ENCODE measurements at regions not wholly inside any gene's neighbourhood (a gene's known extent, or its start where the extent isn't known, plus 50 kb on each side); places are given as distances from the start of the nearest gene placed in this dataset.

GRCh38 chr17:13884347-13884746 is 185.0 kb upstream of the COX10 start:
- no peak overlapping the region for H3K4me2 ChIP-seq (ENCODE audit: low read length)
- H3K9ac ChIP-seq (ENCODE audit: low read length), result no peak overlapping the region
- no peak overlapping the region for H3K27ac ChIP-seq (ENCODE audit: low read depth, low read length)
- H2BK120ac ChIP-seq (ENCODE audit: insufficient read depth, low read length, poor library complexity), result no peak overlapping the region
- H3K4me1 ChIP-seq (ENCODE audit: control insufficient read depth in 1 of 2, insufficient read depth in 2 of 2, low read length in 2 of 2), result no peaks in the 10 kb centered on the region
- H3K79me2 ChIP-seq (ENCODE audit: control insufficient read depth, insufficient read depth, low read length, poor library complexity), result no peaks in the 10 kb centered on the region
- no peak overlapping the region for H4K12ac ChIP-seq (ENCODE audit: low read depth, low read length)
- no peaks in the 10 kb centered on the region for H3K79me1 ChIP-seq (ENCODE audit: low read length)
- WGBS (ENCODE audit: extremely low coverage, insufficient coverage, insufficient read length), result no CpG with 5 or more reads among the region's 2 CpGs
- H3K18ac ChIP-seq (ENCODE audit: low read length), result no peak overlapping the region
- no peak overlapping the region for H2BK5ac ChIP-seq (ENCODE audit: low read depth, low read length, poor library complexity)
- no peaks in the 10 kb centered on the region for H3K36me3 ChIP-seq (ENCODE audit: control insufficient read depth in 1 of 2, insufficient read depth in 2 of 2, low read length in 2 of 2)
- H4K8ac ChIP-seq (ENCODE audit: low read depth, low read length), result no peak overlapping the region
- no peak overlapping the region for H3K23ac ChIP-seq (ENCODE audit: low read length)
- H3K4me3 ChIP-seq (ENCODE audit: low read depth, low read length), result no peak overlapping the region
- no peak overlapping the region for H2AFZ ChIP-seq (ENCODE audit: insufficient read depth, low read length, poor library complexity)
- H3K27me3 ChIP-seq (ENCODE audit: insufficient read depth, low read length), result no peaks in the 10 kb centered on the region
- no peaks in the 10 kb centered on the region for H3K9me3 ChIP-seq (ENCODE audit: insufficient read depth, low read depth, low read length)
- DNase-seq, result no peak
- H2AK5ac ChIP-seq (ENCODE audit: low read length), result no peak overlapping the region
- H2BK12ac ChIP-seq (ENCODE audit: low read length), result no peak overlapping the region
- no peak overlapping the region for H4K91ac ChIP-seq (ENCODE audit: low read depth, low read length)
- no peak overlapping the region for H3K4ac ChIP-seq (ENCODE audit: low read depth, low read length)
- no peak overlapping the region for H3K14ac ChIP-seq (ENCODE audit: low read length)

GRCh38 chr17:13885550-13885949 is 183.8 kb upstream of the COX10 start:
- no peak overlapping the region for H4K12ac ChIP-seq (ENCODE audit: low read depth, low read length)
- H3K79me2 ChIP-seq (ENCODE audit: control insufficient read depth, insufficient read depth, low read length, poor library complexity), result no peaks in the 10 kb centered on the region
- H4K8ac ChIP-seq (ENCODE audit: low read depth, low read length), result no peak overlapping the region
- H2BK5ac ChIP-seq (ENCODE audit: low read depth, low read length, poor library complexity), result no peak overlapping the region
- H3K9me3 ChIP-seq (ENCODE audit: insufficient read depth, low read depth, low read length), result no peaks in the 10 kb centered on the region
- no peak overlapping the region for H3K4me2 ChIP-seq (ENCODE audit: low read length)
- no peaks in the 10 kb centered on the region for H3K4me1 ChIP-seq (ENCODE audit: control insufficient read depth in 1 of 2, insufficient read depth in 2 of 2, low read length in 2 of 2)
- no peaks in the 10 kb centered on the region for H3K79me1 ChIP-seq (ENCODE audit: low read length)
- no CpG with 5 or more reads among the region's 2 CpGs for WGBS (ENCODE audit: extremely low coverage, insufficient coverage, insufficient read length)
- no peak overlapping the region for H4K91ac ChIP-seq (ENCODE audit: low read depth, low read length)
- peak overlapping the region; percentile 51 for H3K4me3 ChIP-seq (ENCODE audit: low read depth, low read length)
- no peak overlapping the region for H3K23ac ChIP-seq (ENCODE audit: low read length)
- H2AK5ac ChIP-seq (ENCODE audit: low read length), result no peak overlapping the region
- no peak overlapping the region for H2AFZ ChIP-seq (ENCODE audit: insufficient read depth, low read length, poor library complexity)
- H3K14ac ChIP-seq (ENCODE audit: low read length), result no peak overlapping the region
- H3K27me3 ChIP-seq (ENCODE audit: insufficient read depth, low read length), result no peaks in the 10 kb centered on the region
- no peak overlapping the region for H3K18ac ChIP-seq (ENCODE audit: low read length)
- no peak overlapping the region for H3K9ac ChIP-seq (ENCODE audit: low read length)
- no peak overlapping the region for H2BK12ac ChIP-seq (ENCODE audit: low read length)
- H3K36me3 ChIP-seq (ENCODE audit: control insufficient read depth in 1 of 2, insufficient read depth in 2 of 2, low read length in 2 of 2), result no peaks in the 10 kb centered on the region
- H2BK120ac ChIP-seq (ENCODE audit: insufficient read depth, low read length, poor library complexity), result no peak overlapping the region
- no peak for DNase-seq
- no peak overlapping the region for H3K27ac ChIP-seq (ENCODE audit: low read depth, low read length)
- no peak overlapping the region for H3K4ac ChIP-seq (ENCODE audit: low read depth, low read length)

GRCh38 chr17:13885953-13886889 is 183.1 kb upstream of the COX10 start:
- no peak overlapping the region for H3K18ac ChIP-seq (ENCODE audit: low read length)
- no peaks in the 10 kb centered on the region for H3K9me3 ChIP-seq (ENCODE audit: insufficient read depth, low read depth, low read length)
- DNase-seq, result peak; percentile 6 to 73
- H2AK5ac ChIP-seq (ENCODE audit: low read length), result no peak overlapping the region
- no peaks in the 10 kb centered on the region for H3K79me2 ChIP-seq (ENCODE audit: control insufficient read depth, insufficient read depth, low read length, poor library complexity)
- no peaks in the 10 kb centered on the region for H3K79me1 ChIP-seq (ENCODE audit: low read length)
- H4K12ac ChIP-seq (ENCODE audit: low read depth, low read length), result no peak overlapping the region
- no peak overlapping the region for H2BK5ac ChIP-seq (ENCODE audit: low read depth, low read length, poor library complexity)
- H3K36me3 ChIP-seq (ENCODE audit: control insufficient read depth in 1 of 2, insufficient read depth in 2 of 2, low read length in 2 of 2), result no peaks in the 10 kb centered on the region
- no peak overlapping the region for H3K4ac ChIP-seq (ENCODE audit: low read depth, low read length)
- no peak overlapping the region for H3K9ac ChIP-seq (ENCODE audit: low read length)
- no CpG with 5 or more reads among the region's 6 CpGs for WGBS (ENCODE audit: extremely low coverage, insufficient coverage, insufficient read length)
- H2BK120ac ChIP-seq (ENCODE audit: insufficient read depth, low read length, poor library complexity), result no peak overlapping the region
- H2AFZ ChIP-seq (ENCODE audit: insufficient read depth, low read length, poor library complexity), result no peak overlapping the region
- no peak overlapping the region for H4K8ac ChIP-seq (ENCODE audit: low read depth, low read length)
- no peak overlapping the region for H3K14ac ChIP-seq (ENCODE audit: low read length)
- H3K4me2 ChIP-seq (ENCODE audit: low read length), result no peak overlapping the region
- no peak overlapping the region for H3K4me3 ChIP-seq (ENCODE audit: low read depth, low read length)
- no peak overlapping the region for H2BK12ac ChIP-seq (ENCODE audit: low read length)
- H3K27me3 ChIP-seq (ENCODE audit: insufficient read depth, low read length), result no peaks in the 10 kb centered on the region
- no peak overlapping the region for H3K27ac ChIP-seq (ENCODE audit: low read depth, low read length)
- no peak overlapping the region for H3K23ac ChIP-seq (ENCODE audit: low read length)
- no peak overlapping the region for H4K91ac ChIP-seq (ENCODE audit: low read depth, low read length)
- no peaks in the 10 kb centered on the region for H3K4me1 ChIP-seq (ENCODE audit: control insufficient read depth in 1 of 2, insufficient read depth in 2 of 2, low read length in 2 of 2)

GRCh38 chr17:13888056-13888609 is 181.2 kb upstream of the COX10 start:
- DNase-seq, result peak in 1 of 2 donors; percentile 4
- H3K36me3 ChIP-seq (ENCODE audit: control insufficient read depth in 1 of 2, insufficient read depth in 2 of 2, low read length in 2 of 2), result no peaks in the 10 kb centered on the region
- H3K27ac ChIP-seq (ENCODE audit: low read depth, low read length), result no peak overlapping the region
- H2AFZ ChIP-seq (ENCODE audit: insufficient read depth, low read length, poor library complexity), result no peak overlapping the region
- no peak overlapping the region for H3K4me3 ChIP-seq (ENCODE audit: low read depth, low read length)
- no CpG with 5 or more reads among the region's 7 CpGs for WGBS (ENCODE audit: extremely low coverage, insufficient coverage, insufficient read length)
- H3K4me2 ChIP-seq (ENCODE audit: low read length), result no peak overlapping the region
- no peak overlapping the region for H3K14ac ChIP-seq (ENCODE audit: low read length)
- no peak overlapping the region for H3K4ac ChIP-seq (ENCODE audit: low read depth, low read length)
- H3K23ac ChIP-seq (ENCODE audit: low read length), result no peak overlapping the region
- no peaks in the 10 kb centered on the region for H3K27me3 ChIP-seq (ENCODE audit: insufficient read depth, low read length)
- H4K91ac ChIP-seq (ENCODE audit: low read depth, low read length), result no peak overlapping the region
- H3K9ac ChIP-seq (ENCODE audit: low read length), result no peak overlapping the region
- H2BK120ac ChIP-seq (ENCODE audit: insufficient read depth, low read length, poor library complexity), result no peak overlapping the region
- H4K12ac ChIP-seq (ENCODE audit: low read depth, low read length), result no peak overlapping the region
- H3K79me2 ChIP-seq (ENCODE audit: control insufficient read depth, insufficient read depth, low read length, poor library complexity), result no peaks in the 10 kb centered on the region
- H3K9me3 ChIP-seq (ENCODE audit: insufficient read depth, low read depth, low read length), result no peaks in the 10 kb centered on the region
- no peak overlapping the region for H4K8ac ChIP-seq (ENCODE audit: low read depth, low read length)
- no peaks in the 10 kb centered on the region for H3K79me1 ChIP-seq (ENCODE audit: low read length)
- no peak overlapping the region for H2AK5ac ChIP-seq (ENCODE audit: low read length)
- no peak overlapping the region for H3K18ac ChIP-seq (ENCODE audit: low read length)
- H2BK5ac ChIP-seq (ENCODE audit: low read depth, low read length, poor library complexity), result no peak overlapping the region
- no peaks in the 10 kb centered on the region for H3K4me1 ChIP-seq (ENCODE audit: control insufficient read depth in 1 of 2, insufficient read depth in 2 of 2, low read length in 2 of 2)
- H2BK12ac ChIP-seq (ENCODE audit: low read length), result no peak overlapping the region

Data from trophoblast cell (in vitro differentiated cells and primary cell).